GM21526 (cell line): ENCODE measurements at regions not wholly inside any gene's neighbourhood (a gene's known extent, or its start where the extent isn't known, plus 50 kb on each side); places are given as distances from the start of the nearest gene placed in this dataset.
"Not testable (repeated sequence)": the region's sequence is repeated elsewhere in the genome, so short reads cannot be mapped to it uniquely, and the experiment has no call there.

Experiments used
- ATAC-seq: cut with Tn5 transposase; IDR thresholded peaks from one replicate; pipeline ENCODE4 v1.9.1; 2021; ENCODE audit warnings: moderate library complexity; ENCODE audit not compliant: unreplicated experiment, low FRiP score

DNA sequence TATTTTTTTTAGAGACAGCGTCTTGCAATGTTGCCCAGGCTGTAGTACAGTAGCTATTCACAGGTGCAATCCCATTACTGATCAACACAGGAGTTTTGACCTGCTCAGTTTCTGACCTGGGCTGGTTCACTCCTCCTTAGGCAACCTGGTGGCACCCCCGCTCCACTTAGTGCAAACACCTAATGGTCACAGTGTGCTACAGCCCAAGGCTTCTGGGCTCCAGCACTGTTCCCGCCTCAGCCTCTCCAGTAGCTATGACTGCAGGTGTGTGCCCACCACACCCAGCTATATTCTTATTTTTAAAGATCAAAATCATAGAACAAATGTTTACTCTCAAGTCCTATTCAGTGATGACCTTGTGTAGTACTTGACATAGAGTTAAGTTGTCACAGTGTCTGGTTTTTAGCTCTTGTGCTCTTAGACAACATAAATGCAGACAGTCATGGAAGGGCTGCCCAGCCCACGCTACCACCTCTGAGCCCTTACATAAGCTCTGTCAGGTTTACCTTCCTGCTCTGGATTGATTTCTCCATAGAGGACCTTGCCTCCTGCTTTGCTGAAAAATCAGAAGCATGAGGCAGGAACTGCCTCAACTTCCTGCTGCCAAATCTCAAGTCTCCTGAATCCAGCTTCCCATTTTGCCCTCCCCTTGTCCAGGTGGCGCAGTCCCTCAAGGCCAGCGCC is 82.2 kb upstream of the SLC1A4 start:
- no peak for ATAC-seq

- ATAC-seq = no peak
Observed at GRCh38 chr2:64908406-64908805, 80.8 kb upstream of the SLC1A4 start.

GRCh38 chr2:64910523-64910922 is 78.7 kb upstream of the SLC1A4 start:
- no peak for ATAC-seq

GRCh38 chr2:64910972-64911433 is 78.2 kb upstream of the SLC1A4 start:
- no peak for ATAC-seq

- no peak for ATAC-seq
Observed at GRCh38 chr2:64913357-64913869, 75.8 kb upstream of the SLC1A4 start.

DNA sequence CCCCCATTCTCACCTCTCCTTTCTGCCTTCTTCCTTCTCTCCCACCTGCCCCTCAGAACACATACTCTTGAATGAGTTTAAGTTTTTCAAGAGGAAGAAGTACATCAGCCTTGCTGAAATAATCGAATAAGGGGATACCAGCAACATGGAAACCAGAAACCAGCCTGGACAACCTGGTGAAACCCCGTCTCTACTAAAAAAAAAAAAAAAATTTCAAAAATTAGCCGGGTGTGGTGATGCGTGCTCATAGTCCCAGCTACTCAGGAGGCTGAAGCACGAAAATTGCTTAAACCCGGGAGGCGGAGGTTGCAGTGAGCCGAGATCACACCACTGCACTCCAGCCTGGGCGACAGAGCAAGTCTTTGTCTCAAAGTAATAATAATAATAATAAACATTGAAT is 75.0 kb upstream of the SLC1A4 start:
- no peak for ATAC-seq

GRCh38 chr2:64914735-64915509 is 74.3 kb upstream of the SLC1A4 start:
- peak; percentile 58 for ATAC-seq

DNA sequence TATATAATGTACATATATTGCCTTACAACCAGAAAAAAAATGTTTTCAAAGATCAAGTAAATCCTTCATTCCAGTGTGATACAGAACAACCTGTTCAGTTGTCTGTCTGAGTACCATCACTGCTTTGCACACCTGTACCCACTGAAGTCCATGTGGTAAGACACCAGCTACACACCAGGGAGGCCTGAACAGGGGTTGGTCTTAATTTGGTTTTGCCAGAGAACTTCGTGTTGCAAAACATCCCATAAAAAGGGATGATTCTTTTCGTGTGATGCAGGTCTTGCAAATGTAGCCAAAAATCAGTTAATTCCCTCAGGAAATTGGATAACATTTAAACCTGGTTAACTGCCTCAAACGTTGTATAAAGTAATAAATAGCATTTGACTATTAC is 73.7 kb upstream of the SLC1A4 start:
- peak; percentile 8 for ATAC-seq

- ATAC-seq = no peak
Observed at GRCh38 chr2:64918220-64918886, 70.8 kb upstream of the SLC1A4 start.

- ATAC-seq = no peak
Observed at GRCh38 chr2:64919261-64919660, 69.9 kb upstream of the SLC1A4 start.

DNA sequence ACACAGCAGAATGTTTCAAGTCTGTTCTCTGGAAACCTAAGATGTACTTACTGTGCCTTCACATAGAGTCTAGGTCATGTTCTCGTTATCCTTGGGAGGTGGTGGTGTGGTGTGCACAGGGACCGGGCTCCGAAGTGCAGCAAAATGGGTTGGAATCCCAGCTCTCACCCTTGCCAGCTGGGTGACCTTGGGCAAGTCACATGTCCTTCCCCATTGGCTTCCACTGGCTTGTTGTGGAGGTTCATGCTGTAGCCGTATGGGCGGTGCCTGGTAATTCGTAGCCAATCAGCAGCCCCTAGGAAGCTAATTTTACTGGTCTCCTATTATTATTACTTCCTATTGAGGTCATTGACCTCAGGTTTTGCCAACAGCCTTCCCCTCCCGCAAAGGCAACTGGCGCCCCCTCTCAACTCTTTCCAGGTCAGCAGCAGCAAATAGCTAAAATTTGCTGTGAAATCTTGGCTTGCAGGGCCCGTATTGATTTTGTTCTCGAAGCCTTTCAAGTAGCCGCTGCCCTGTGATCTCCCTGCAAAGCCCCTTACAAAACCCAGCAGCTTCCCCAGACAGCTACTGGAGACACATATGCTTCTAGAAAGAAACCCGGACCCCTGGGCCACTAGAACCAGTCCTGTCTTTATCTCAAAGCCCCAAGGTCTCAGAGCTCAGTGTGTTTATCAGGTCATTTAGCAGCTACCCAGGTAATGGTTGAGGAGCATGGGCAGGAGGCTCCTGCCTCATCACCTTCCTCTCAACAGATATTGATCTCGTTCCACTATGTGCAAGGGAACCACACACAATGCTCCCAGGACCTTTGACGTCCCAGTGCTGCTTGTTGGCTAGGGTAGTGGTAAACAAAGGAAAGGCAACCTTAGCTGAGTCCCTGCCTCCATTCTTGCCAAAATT is 66.5 kb upstream of the SLC1A4 start:
- ATAC-seq = no peak

DNA sequence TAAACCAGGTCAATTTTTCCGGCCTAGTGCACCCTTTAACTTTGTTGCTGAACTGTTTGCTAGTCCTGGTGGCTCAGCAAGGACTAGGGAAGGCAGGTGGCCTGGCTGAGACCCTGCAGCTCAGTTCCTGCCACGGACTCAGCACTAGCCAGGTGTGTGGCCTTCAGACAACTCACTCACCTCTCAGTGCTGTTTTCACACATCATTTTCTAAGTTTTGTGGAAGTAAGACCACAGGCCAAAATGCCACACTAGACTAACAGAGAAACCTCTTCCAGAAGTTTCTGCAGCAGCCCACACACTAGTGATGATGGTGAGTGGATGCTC is 65.9 kb upstream of the SLC1A4 start:
- ATAC-seq = no peak

DNA sequence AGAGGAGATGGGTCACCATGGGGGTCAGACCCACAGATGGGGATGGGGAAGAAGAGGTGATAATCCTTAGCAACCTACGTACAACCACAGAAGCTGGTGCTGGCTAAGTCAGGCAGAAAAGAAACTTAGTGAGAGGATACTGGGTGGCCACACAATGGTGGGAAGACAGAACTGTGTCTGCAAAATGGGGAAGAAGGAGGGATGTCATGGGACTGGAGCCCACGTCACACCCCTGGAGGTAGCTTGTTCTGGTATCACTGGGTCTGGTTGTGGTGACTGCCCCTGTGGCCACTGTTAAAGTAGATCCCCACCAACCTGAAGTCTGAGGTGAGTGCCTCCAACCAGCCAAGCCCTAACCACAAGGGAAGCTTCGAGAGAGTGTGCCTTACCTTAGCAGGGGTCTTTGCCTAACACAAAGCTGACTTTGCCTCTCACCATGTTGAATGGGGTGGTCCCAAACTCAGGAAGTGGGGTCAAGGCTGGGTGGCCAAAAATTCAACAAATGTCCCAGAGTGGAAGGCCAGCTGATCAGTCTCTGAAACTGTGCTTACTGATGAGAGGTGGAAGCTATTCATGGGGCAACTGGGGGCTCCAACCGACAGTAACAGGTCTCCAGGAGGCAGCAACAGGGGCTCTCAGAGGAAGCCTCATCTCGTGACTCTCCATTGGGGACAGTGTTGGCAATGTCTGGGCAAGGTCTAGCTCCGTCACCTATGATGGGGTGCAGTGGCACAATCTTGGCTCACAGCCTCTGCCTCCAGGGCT is 64.8 kb upstream of the SLC1A4 start:
- ATAC-seq = no peak

- ATAC-seq = not testable (repeated sequence)
Observed at GRCh38 chr2:64925930-64926722, 63.1 kb upstream of the SLC1A4 start.

GRCh38 chr2:64928813-64929212 is 60.4 kb upstream of the SLC1A4 start:
- no peak for ATAC-seq

DNA sequence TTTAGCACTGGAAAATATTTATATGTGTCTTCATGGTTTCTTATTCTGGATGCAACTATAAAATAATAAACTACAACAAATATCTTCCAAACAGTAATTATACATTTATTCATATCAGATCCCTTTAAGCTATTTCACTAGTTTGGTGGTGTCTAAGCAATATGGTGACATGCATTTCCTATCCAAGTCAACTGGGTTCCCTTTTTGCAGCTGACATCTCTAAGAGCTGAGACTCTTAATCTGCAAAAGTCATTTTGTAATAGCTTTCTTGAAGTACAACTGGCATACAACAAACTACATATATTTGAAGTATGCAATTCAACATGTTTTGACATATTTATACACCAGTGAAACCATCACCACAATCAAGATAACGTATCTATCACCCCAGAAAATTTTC is 59.9 kb upstream of the SLC1A4 start:
- no peak for ATAC-seq

- no peak for ATAC-seq
Observed at GRCh38 chr2:64930258-64930671, 58.9 kb upstream of the SLC1A4 start.

GRCh38 chr2:64931246-64932115 is 57.7 kb upstream of the SLC1A4 start:
- ATAC-seq = no peak
